Testis (tissue), 2 donors: ENCODE measurements at regions not wholly inside any gene's neighbourhood (a gene's known extent, or its start where the extent isn't known, plus 50 kb on each side); places are given as distances from the start of the nearest gene placed in this dataset.

Source experiments
- DNase-seq: peaks from one replicate; pipeline ENCODE4 v3.0.0-alpha.2; 2019
- H3K27ac ChIP-seq, 2 donors: fragments of 200-600 bp; sonication (generic); one replicate each; pipeline ENCODE4 v1.5.1; 2019
- H3K27me3 ChIP-seq: fragments of 200-600 bp; sonication (generic); one replicate; pipeline ENCODE4 v1.5.1; 2019
- H3K36me3 ChIP-seq: fragments of 200-600 bp; sonication (generic); one replicate; pipeline ENCODE4 v1.5.1; 2017; ENCODE audit warnings: low read depth; ENCODE audit errors: missing control alignments
- H3K4me1 ChIP-seq: fragments of 200-600 bp; sonication (generic); one replicate; pipeline ENCODE4 v1.5.1; 2019
- H3K4me3 ChIP-seq, 2 donors: fragments of 200-600 bp; sonication (generic); one replicate each; pipeline ENCODE4 v1.5.1; 2017 to 2019
- H3K9me3 ChIP-seq: fragments of 200-600 bp; sonication (generic); one replicate; pipeline ENCODE4 v1.5.1; 2017
- CTCF ChIP-seq, 3 experiments: fragments of 450-650 bp in 2 of 3; fragments of 200-600 bp in 1 of 3; sonication (generic) in 1 of 3; IDR thresholded peaks; one replicate each; pipeline ENCODE4 v1.5.1; 2016 to 2019; ENCODE audit warnings: antibody characterized with exemption in 3 of 3, mild to moderate bottlenecking in 2 of 3, moderate library complexity in 1 of 3
- POLR2A ChIP-seq: fragments of 450-650 bp; IDR thresholded peaks from one replicate; pipeline ENCODE4 v1.6.1; 2017; ENCODE audit warnings: antibody characterized with exemption, mild to moderate bottlenecking, moderate library complexity
- WGBS, 2 donors: methylation state at CpG; one replicate each; pipeline ENCODE4 v1.1.5; 2018; 5-methylcytosine and 5-hydroxymethylcytosine counted together
- intact Hi-C: fragments of 100-400 bp; cut with DNase I; formaldehyde crosslinking; loops from one replicate; pipeline ENCODE4 v1.15.1; 2023; ENCODE audit warnings: low total_unique reads

GRCh38 chr4:123826896-123827295, 430.3 kb downstream of the SPRY1 start:
- intact Hi-C loops, result no loop called here
- peak; percentile 28 for DNase-seq
- H3K9me3 ChIP-seq, result no peaks in the 10 kb centered on the region
- no peak overlapping the region for H3K27ac ChIP-seq
- no peaks in the 10 kb centered on the region for H3K36me3 ChIP-seq
- no peaks in the 10 kb centered on the region for H3K4me1 ChIP-seq
- H3K27me3 ChIP-seq, result no peaks in the 10 kb centered on the region
- TF ChIP-seq CTCF (IDR thresholded peaks at IDR 0.05) (no peak), POLR2A (no peak)
- WGBS, 2 donors, result 89 to 95% methylated on average over 2 of the region's 2 CpGs
- no peak overlapping the region for H3K4me3 ChIP-seq

- no peak for DNase-seq
- Histone ChIP-seq H3K4me1 (no peaks in the 10 kb centered on the region), H3K27me3 (no peaks in the 10 kb centered on the region), H3K4me3 (no peak overlapping the region), H3K9me3 (no peaks in the 10 kb centered on the region), H3K27ac (no peak overlapping the region), H3K36me3 (no peaks in the 10 kb centered on the region)
- 90 to 99% methylated on average over 2 of the region's 2 CpGs for WGBS, 2 donors
- no peak for TF ChIP-seq CTCF (IDR thresholded peaks at IDR 0.05)
- TF ChIP-seq POLR2A, result no peak
- intact Hi-C loops, result no loop called here
Observed at GRCh38 chr4:123827511-123827910, 430.9 kb downstream of the SPRY1 start.

- no peak for DNase-seq
- H3K27ac ChIP-seq, result no peak overlapping the region
- H3K4me1 ChIP-seq, result no peaks in the 10 kb centered on the region
- no peak overlapping the region for H3K4me3 ChIP-seq
- no peaks in the 10 kb centered on the region for H3K27me3 ChIP-seq
- no peaks in the 10 kb centered on the region for H3K36me3 ChIP-seq
- TF ChIP-seq CTCF (IDR thresholded peaks at IDR 0.05) (no peak), POLR2A (no peak)
- WGBS, 2 donors, result 76 to 82% methylated on average over 6 of the region's 6 CpGs
- intact Hi-C loops, result no loop called here
- H3K9me3 ChIP-seq, result no peaks in the 10 kb centered on the region
Observed at GRCh38 chr4:123830930-123831329, 434.3 kb downstream of the SPRY1 start.

- Histone ChIP-seq H3K4me3 (no peak overlapping the region), H3K9me3 (no peaks in the 10 kb centered on the region), H3K36me3 (no peaks in the 10 kb centered on the region), H3K27me3 (no peaks in the 10 kb centered on the region), H3K27ac (no peak overlapping the region), H3K4me1 (no peaks in the 10 kb centered on the region)
- TF ChIP-seq CTCF (IDR thresholded peaks at IDR 0.05), result no peak
- TF ChIP-seq POLR2A, result no peak
- DNase-seq, result no peak
- 53 to 68% methylated on average over 7 of the region's 7 CpGs for WGBS, 2 donors
- intact Hi-C loops, result no loop called here
Observed at GRCh38 chr4:123832173-123833026, 435.8 kb downstream of the SPRY1 start.

GRCh38 chr4:123833171-123833643, 436.6 kb downstream of the SPRY1 start:
- Histone ChIP-seq H3K27me3 (no peaks in the 10 kb centered on the region), H3K4me1 (no peaks in the 10 kb centered on the region), H3K27ac (no peak overlapping the region), H3K4me3 (no peak overlapping the region), H3K9me3 (no peaks in the 10 kb centered on the region), H3K36me3 (no peaks in the 10 kb centered on the region)
- TF ChIP-seq POLR2A (no peak), CTCF (IDR thresholded peaks at IDR 0.05) (no peak)
- no peak for DNase-seq
- intact Hi-C loops, result no loop called here
- 70% methylated on average over 2 of the region's 2 CpGs for WGBS, 2 donors
